ENCODE measurements at regions not wholly inside any gene's neighbourhood (a gene's known extent, or its start where the extent isn't known, plus 50 kb on each side); places are given as distances from the start of the nearest gene placed in this dataset.

- no peak for DNase-seq (ENCODE audit: low read depth)
Measured at GRCh38 chr1:29973406-29973805, 737.1 kb downstream of the PTPRU start.

GRCh38 chr1:29972421-29973053, 736.2 kb downstream of the PTPRU start:
- DNase-seq (ENCODE audit: low read depth), result no peak

GRCh38 chr1:29971703-29972102, 735.4 kb downstream of the PTPRU start:
- DNase-seq (ENCODE audit: low read depth), result no peak

- DNase-seq (ENCODE audit: low read depth), result no peak
Measured at GRCh38 chr1:29970747-29971325, 734.5 kb downstream of the PTPRU start.

DNA sequence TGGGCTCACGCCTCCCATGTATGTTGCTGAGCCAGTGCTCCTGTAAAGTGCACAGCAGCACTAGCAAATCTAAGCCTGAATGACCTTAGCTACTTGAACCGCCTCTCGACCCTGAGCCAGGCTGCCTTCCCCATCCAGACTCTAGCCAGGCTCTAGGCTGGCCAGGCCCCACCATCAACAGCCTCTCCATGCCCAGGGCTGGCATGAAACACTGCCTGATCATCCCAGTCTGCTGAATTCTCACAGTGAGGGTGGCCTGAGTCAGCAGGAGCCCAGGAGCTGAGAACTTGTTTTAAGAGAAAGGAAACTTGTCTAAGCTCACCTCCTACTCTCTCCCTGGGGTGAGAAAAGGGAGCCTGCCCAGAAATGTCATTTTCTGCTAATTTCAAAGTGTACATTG, 733.3 kb downstream of the PTPRU start:
- no peak for DNase-seq (ENCODE audit: low read depth)

DNA sequence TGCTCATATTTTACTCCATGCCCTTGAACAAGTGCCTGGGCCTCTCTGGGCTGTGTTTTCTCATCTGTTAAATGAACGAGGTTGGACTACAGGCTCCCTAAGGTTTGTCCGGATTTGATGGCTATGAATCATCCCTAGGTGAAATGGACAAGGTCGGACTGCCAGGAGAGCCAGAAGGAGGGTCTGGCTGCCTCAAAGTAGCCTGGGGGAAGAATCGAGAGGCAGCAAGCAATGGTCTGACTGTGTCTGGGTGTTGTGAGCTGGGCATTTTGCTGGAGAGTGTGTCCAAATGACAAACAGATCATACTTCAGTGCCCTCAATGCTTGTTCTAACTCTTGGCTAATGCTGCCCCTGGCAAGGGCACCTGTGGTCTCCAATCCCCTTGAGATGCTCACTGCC, 730.9 kb downstream of the PTPRU start:
- peak; percentile 40 for DNase-seq (ENCODE audit: low read depth)

DNA sequence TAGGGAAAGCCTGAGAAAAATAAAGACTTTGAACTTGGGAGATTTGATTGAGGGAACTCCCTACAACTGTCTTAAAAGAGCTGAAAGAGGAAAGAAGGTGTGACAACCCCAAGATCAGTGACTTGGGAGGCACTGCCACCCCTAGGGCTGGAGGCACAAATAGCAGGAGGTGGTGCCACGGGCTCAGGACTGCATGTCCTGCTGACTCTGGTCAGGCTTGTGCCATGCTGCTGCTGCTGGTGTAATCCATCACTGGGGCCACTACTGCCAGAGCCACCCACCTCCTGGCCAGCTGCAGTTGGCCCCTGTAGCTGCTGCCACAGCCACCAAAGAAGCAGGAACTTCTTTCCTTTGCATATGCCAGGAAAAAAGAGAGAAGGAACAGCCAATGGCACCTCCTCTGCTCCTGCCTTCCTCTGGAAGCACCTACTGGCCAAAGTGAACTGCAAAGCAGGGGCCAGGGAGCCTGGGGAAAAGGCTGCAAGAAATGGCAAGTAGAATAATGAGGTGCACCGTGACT, 730.3 kb downstream of the PTPRU start:
- DNase-seq (ENCODE audit: low read depth), result no peak

GRCh38 chr1:29964718-29965533, 728.6 kb downstream of the PTPRU start:
- no peak for DNase-seq (ENCODE audit: low read depth)

DNA sequence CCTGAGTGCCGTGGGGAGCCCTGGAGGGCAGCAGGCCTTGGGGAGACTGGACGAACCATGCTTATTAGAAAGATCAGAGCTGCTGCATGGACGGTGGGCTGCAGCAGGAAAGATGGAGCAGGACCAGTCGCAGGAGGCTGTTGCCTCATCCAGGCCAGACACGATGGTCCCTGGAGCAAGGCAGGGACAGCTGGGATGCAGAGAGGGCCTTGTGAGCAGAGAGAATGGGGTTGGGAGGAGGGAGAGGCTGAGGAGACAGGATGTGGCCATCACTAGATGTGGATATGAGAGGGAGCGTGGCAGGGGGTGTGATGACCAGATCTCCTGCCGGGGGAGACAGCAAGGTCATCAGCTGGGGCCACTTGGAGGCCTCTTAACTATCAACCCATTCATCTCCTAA, 727.6 kb downstream of the PTPRU start:
- no peak for DNase-seq (ENCODE audit: low read depth)

- no peak for DNase-seq (ENCODE audit: low read depth)
Measured at GRCh38 chr1:29962831-29963247, 726.5 kb downstream of the PTPRU start.

GRCh38 chr1:29962336-29962735, 726.0 kb downstream of the PTPRU start:
- DNase-seq (ENCODE audit: low read depth), result no peak

GRCh38 chr1:29961293-29962059, 725.2 kb downstream of the PTPRU start:
- no peak for DNase-seq (ENCODE audit: low read depth)

DNA sequence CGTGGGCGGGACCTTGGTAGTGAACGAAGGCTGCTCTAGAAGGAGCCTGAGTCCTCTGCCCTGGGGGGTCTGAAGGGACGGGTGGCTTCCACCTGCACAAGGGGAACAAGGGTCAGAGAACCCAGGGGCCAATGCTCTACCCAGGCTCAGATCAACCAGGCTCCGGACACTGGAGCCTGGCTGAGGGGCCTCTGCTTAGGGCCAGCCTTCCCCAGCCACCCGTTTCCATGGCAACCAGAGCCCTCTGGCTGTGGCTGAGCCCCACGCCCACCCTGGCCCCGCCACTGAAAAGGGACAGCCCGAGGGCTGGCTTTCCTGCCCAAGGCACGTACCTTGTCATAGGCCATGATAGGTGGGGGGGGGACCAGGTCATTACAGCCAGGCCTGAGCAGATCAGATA, 724.6 kb downstream of the PTPRU start:
- DNase-seq (ENCODE audit: low read depth), result no peak

DNA sequence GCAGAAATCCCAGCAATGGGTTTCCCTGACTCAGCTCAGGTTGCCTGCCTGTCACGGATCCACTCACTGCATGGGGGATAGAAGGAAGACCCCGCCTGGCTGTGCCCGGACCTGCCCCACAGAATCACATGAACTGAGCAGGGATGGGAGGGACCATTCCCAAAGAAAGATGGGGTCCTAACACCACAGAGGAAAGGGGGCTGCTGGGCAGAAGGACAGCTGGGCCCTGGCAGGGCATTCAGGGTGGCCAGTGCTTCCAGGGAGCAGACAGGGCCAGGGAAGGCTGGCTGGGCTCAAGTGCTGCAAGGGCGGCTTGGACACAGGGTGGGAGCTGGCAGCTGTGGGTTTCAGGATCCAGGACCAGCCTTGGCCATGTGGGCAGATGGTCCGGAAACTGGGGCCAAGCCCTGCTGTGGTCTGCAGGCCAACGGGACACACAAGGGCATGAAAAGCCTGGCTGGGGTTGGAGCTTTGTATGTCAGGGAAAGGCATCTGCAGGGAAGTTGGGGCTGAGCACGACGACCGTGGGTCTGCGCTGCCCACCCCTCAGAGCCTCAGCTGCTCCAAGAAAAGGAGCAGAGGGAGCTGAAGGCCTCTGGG, 723.9 kb downstream of the PTPRU start:
- no peak for DNase-seq (ENCODE audit: low read depth)

GRCh38 chr1:29959356-29959755, 723.0 kb downstream of the PTPRU start:
- no peak for DNase-seq (ENCODE audit: low read depth)

GRCh38 chr1:29958271-29958670, 721.9 kb downstream of the PTPRU start:
- no peak for DNase-seq (ENCODE audit: low read depth)

- DNase-seq (ENCODE audit: low read depth), result no peak
Measured at GRCh38 chr1:29956349-29957030, 720.2 kb downstream of the PTPRU start.

- DNase-seq (ENCODE audit: low read depth), result no peak
Measured at GRCh38 chr1:29954591-29954990, 718.3 kb downstream of the PTPRU start.

GRCh38 chr1:29953961-29954360, 717.6 kb downstream of the PTPRU start:
- DNase-seq (ENCODE audit: low read depth), result no peak

GRCh38 chr1:29949676-29950075, 713.4 kb downstream of the PTPRU start:
- no peak for DNase-seq (ENCODE audit: low read depth)

DNA sequence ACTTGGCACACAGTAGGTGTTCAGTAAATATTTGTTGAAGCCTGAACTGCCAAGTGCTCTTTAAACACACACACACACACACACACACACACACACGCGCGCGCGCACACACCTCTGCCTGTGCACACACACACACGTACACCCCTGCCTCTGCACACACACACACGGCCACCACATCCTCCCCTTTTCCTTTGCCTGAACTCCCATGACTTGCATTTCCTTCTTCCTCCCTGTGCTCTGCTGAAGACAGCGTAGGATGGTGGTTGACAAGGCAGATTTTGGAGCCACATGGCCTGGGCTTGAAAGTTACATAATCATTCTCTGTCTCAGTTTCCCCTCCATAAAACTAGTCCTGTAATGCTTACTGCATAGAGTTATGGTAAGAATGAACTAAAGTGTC, 712.3 kb downstream of the PTPRU start:
- DNase-seq (ENCODE audit: low read depth), result no peak

Measured in M059J (cell line).